Epithelial cell of esophagus (primary cell): ENCODE measurements at regions not wholly inside any gene's neighbourhood (a gene's known extent, or its start where the extent isn't known, plus 50 kb on each side); places are given as distances from the start of the nearest gene placed in this dataset.

ENCODE experiments used
- DNase-seq: peaks from one replicate; pipeline ENCODE4 v3.0.0; 2010; ENCODE audit warnings: low read depth
- H3K4me3 ChIP-seq: 2 replicates; pipeline ENCODE4 v1.5.1; 2011; ENCODE audit warnings: mild to moderate bottlenecking, low read length, control low read depth
- CTCF ChIP-seq: IDR thresholded peaks from 2 replicates; pipeline ENCODE4 v1.5.1; 2011; ENCODE audit warnings: low read depth, mild to moderate bottlenecking, low read length, control low read depth, inconsistent platforms; ENCODE audit not compliant: insufficient read depth; ENCODE audit errors: missing control alignments

- no peak for TF ChIP-seq CTCF
Observed at GRCh38 chr14:65308536-65308935, 104.0 kb upstream of the FUT8 start.

GRCh38 chr14:65310568-65310967 lies 102.0 kb upstream of the FUT8 start:
- no peak for DNase-seq
- no peak for TF ChIP-seq CTCF
- no peak overlapping the region for H3K4me3 ChIP-seq

More at GRCh38 chr14:65308536-65308935, 104.0 kb upstream of the FUT8 start:
- H3K4me3 ChIP-seq, result no peak overlapping the region
- no peak for DNase-seq

- no peak for DNase-seq
- H3K4me3 ChIP-seq, result no peak overlapping the region
- no peak for TF ChIP-seq CTCF
Observed at GRCh38 chr14:65312859-65313258, 99.7 kb upstream of the FUT8 start.

GRCh38 chr14:65318636-65319506 lies 93.7 kb upstream of the FUT8 start:
- H3K4me3 ChIP-seq, result no peak overlapping the region
- no peak for DNase-seq
- TF ChIP-seq CTCF, result no peak

GRCh38 chr14:65320661-65321308 lies 91.7 kb upstream of the FUT8 start:
- no peak for TF ChIP-seq CTCF
- no peak overlapping the region for H3K4me3 ChIP-seq
- no peak for DNase-seq

GRCh38 chr14:65321370-65321875 lies 91.1 kb upstream of the FUT8 start:
- DNase-seq, result peak; percentile 63
- H3K4me3 ChIP-seq, result no peak overlapping the region
- TF ChIP-seq CTCF, result no peak
